Activated naive CD8-positive, alpha-beta T cell treated with anti-CD3 and anti-CD28 coated beads, Interleukin-2, amount 10 ng/mL, durations not matched to agents 7 days and 5 days (primary cell): ENCODE measurements at regions not wholly inside any gene's neighbourhood (a gene's known extent, or its start where the extent isn't known, plus 50 kb on each side); places are given as distances from the start of the nearest gene placed in this dataset.

ENCODE experiments used
- ATAC-seq: fragments of 150-1000 bp; cut with Tn5 transposase; one replicate; pipeline ENCODE4 v1.10.0; 2021; ENCODE audit warnings: low read depth, moderate library complexity
- POLR2A ChIA-PET: fragments of 350-600 bp; sonication (Branson Sonifier 250); formaldehyde crosslinking; loops from one replicate; lab custom pipeline; 2021; ENCODE audit warnings: antibody characterized with exemption; lab: Charles Lee
- DNase-seq: peaks from one replicate; pipeline ENCODE4 v3.0.0; 2021
- H3K27ac Mint-ChIP-seq: one replicate; pipeline ENCODE4 v1.8.0; 2022; ENCODE audit warnings: mild to moderate bottlenecking, mixed read lengths
- H3K27me3 Mint-ChIP-seq: one replicate; pipeline ENCODE4 v1.8.0; 2022; ENCODE audit warnings: mild to moderate bottlenecking, moderate library complexity, mixed read lengths
- H3K36me3 Mint-ChIP-seq: one replicate; pipeline ENCODE4 v1.8.0; 2021; ENCODE audit warnings: mild to moderate bottlenecking, mixed read lengths
- H3K4me1 Mint-ChIP-seq: one replicate; pipeline ENCODE4 v1.8.0; 2021; ENCODE audit warnings: mixed read lengths
- H3K4me3 Mint-ChIP-seq: one replicate; pipeline ENCODE4 v1.8.0; 2022; ENCODE audit warnings: mild to moderate bottlenecking, moderate library complexity, mixed read lengths
- H3K9me3 Mint-ChIP-seq: one replicate; pipeline ENCODE4 v1.8.0; 2021; ENCODE audit warnings: mixed read lengths

- POLR2A ChIA-PET, result no interaction called here
These were observed 257.6 kb downstream of the TTLL7 start for GRCh38 chr1:83741348-83741747.

GRCh38 chr1:83735526-83735925 is 263.4 kb downstream of the TTLL7 start:
- H3K4me3 Mint-ChIP-seq, result no peak overlapping the region
- DNase-seq (no peak), ATAC-seq (no peak)
- H3K36me3 Mint-ChIP-seq, result no peaks in the 10 kb centered on the region
- H3K4me1 Mint-ChIP-seq, result peaks cover 2% of the 10 kb centered on the region
- peaks cover 3% of the 10 kb centered on the region for H3K9me3 Mint-ChIP-seq
- no peaks in the 10 kb centered on the region for H3K27me3 Mint-ChIP-seq
- H3K27ac Mint-ChIP-seq, result no peak overlapping the region
- POLR2A ChIA-PET, result no interaction called here

More at GRCh38 chr1:83741348-83741747, 257.6 kb downstream of the TTLL7 start:
- no peaks in the 10 kb centered on the region for H3K36me3 Mint-ChIP-seq
- ATAC-seq (no peak), DNase-seq (no peak)
- no peak overlapping the region for H3K4me3 Mint-ChIP-seq
- H3K9me3 Mint-ChIP-seq, result peaks cover 2% of the 10 kb centered on the region
- H3K27ac Mint-ChIP-seq, result no peak overlapping the region
- H3K27me3 Mint-ChIP-seq, result no peaks in the 10 kb centered on the region
- H3K4me1 Mint-ChIP-seq, result no peaks in the 10 kb centered on the region

- H3K9me3 Mint-ChIP-seq, result peaks cover 1% of the 10 kb centered on the region
- no peak overlapping the region for H3K4me3 Mint-ChIP-seq
These were observed 264.5 kb downstream of the TTLL7 start for GRCh38 chr1:83734420-83734819.

GRCh38 chr1:83725735-83726360 is 273.1 kb downstream of the TTLL7 start:
- no peak overlapping the region for H3K27ac Mint-ChIP-seq
- DNase-seq (no peak), ATAC-seq (no peak)
- no peaks in the 10 kb centered on the region for H3K27me3 Mint-ChIP-seq
- H3K4me3 Mint-ChIP-seq, result no peak overlapping the region
- H3K9me3 Mint-ChIP-seq, result peaks cover 1% of the 10 kb centered on the region
- POLR2A ChIA-PET, result no interaction called here
- peaks cover 3% of the 10 kb centered on the region for H3K4me1 Mint-ChIP-seq
- no peaks in the 10 kb centered on the region for H3K36me3 Mint-ChIP-seq

More at GRCh38 chr1:83734420-83734819, 264.5 kb downstream of the TTLL7 start:
- no peak for DNase-seq
- no peak for ATAC-seq
- Mint-ChIP-seq H3K36me3 (no peaks in the 10 kb centered on the region), H3K27me3 (no peaks in the 10 kb centered on the region), H3K27ac (no peak overlapping the region), H3K4me1 (peaks cover 2% of the 10 kb centered on the region)
- POLR2A ChIA-PET, result no interaction called here

- H3K27me3 Mint-ChIP-seq, result no peaks in the 10 kb centered on the region
- H3K4me1 Mint-ChIP-seq, result no peaks in the 10 kb centered on the region
- no peak overlapping the region for H3K4me3 Mint-ChIP-seq
- DNase-seq, result no peak
- POLR2A ChIA-PET, result no interaction called here
- no peaks in the 10 kb centered on the region for H3K9me3 Mint-ChIP-seq
- ATAC-seq, result no peak
- H3K27ac Mint-ChIP-seq, result no peak overlapping the region
- H3K36me3 Mint-ChIP-seq, result no peaks in the 10 kb centered on the region
These were observed 280.6 kb downstream of the TTLL7 start for GRCh38 chr1:83718338-83718737.

- no peak for DNase-seq
- POLR2A ChIA-PET, result no interaction called here
- H3K27me3 Mint-ChIP-seq, result no peaks in the 10 kb centered on the region
- H3K4me1 Mint-ChIP-seq, result no peaks in the 10 kb centered on the region
- H3K9me3 Mint-ChIP-seq, result no peaks in the 10 kb centered on the region
- ATAC-seq, result no peak
- H3K4me3 Mint-ChIP-seq, result no peak overlapping the region
- no peaks in the 10 kb centered on the region for H3K36me3 Mint-ChIP-seq
- no peak overlapping the region for H3K27ac Mint-ChIP-seq
These were observed 281.1 kb downstream of the TTLL7 start for GRCh38 chr1:83717785-83718184.

- Mint-ChIP-seq H3K27ac (no peak overlapping the region), H3K9me3 (no peaks in the 10 kb centered on the region), H3K4me3 (no peak overlapping the region), H3K36me3 (no peaks in the 10 kb centered on the region), H3K27me3 (no peaks in the 10 kb centered on the region), H3K4me1 (no peaks in the 10 kb centered on the region)
- DNase-seq (no peak), ATAC-seq (no peak)
- POLR2A ChIA-PET, result no interaction called here
These were observed 282.3 kb downstream of the TTLL7 start for GRCh38 chr1:83716641-83717040.

- Mint-ChIP-seq H3K4me1 (no peaks in the 10 kb centered on the region), H3K4me3 (no peak overlapping the region)
These were observed 283.4 kb downstream of the TTLL7 start for GRCh38 chr1:83715550-83715949.

GRCh38 chr1:83709662-83710061 is 289.3 kb downstream of the TTLL7 start:
- H3K4me1 Mint-ChIP-seq, result no peaks in the 10 kb centered on the region
- no peaks in the 10 kb centered on the region for H3K9me3 Mint-ChIP-seq
- H3K27ac Mint-ChIP-seq, result no peak overlapping the region
- no peak for ATAC-seq
- no peak for DNase-seq
- H3K36me3 Mint-ChIP-seq, result no peaks in the 10 kb centered on the region
- POLR2A ChIA-PET, result no interaction called here
- H3K4me3 Mint-ChIP-seq, result no peak overlapping the region
- H3K27me3 Mint-ChIP-seq, result no peaks in the 10 kb centered on the region

More at GRCh38 chr1:83715550-83715949, 283.4 kb downstream of the TTLL7 start:
- ATAC-seq (no peak), DNase-seq (no peak)
- Mint-ChIP-seq H3K27me3 (no peaks in the 10 kb centered on the region), H3K9me3 (no peaks in the 10 kb centered on the region), H3K36me3 (no peaks in the 10 kb centered on the region), H3K27ac (no peak overlapping the region)
- POLR2A ChIA-PET, result no interaction called here

- POLR2A ChIA-PET, result no interaction called here
- no peak overlapping the region for H3K27ac Mint-ChIP-seq
- no peak for DNase-seq
- no peaks in the 10 kb centered on the region for H3K27me3 Mint-ChIP-seq
- no peak overlapping the region for H3K4me3 Mint-ChIP-seq
- no peaks in the 10 kb centered on the region for H3K9me3 Mint-ChIP-seq
- no peaks in the 10 kb centered on the region for H3K36me3 Mint-ChIP-seq
- no peak for ATAC-seq
- peaks cover 4% of the 10 kb centered on the region for H3K4me1 Mint-ChIP-seq
These were observed 292.5 kb downstream of the TTLL7 start for GRCh38 chr1:83706354-83706938.

- DNase-seq (no peak), ATAC-seq (no peak)
- Mint-ChIP-seq H3K36me3 (no peaks in the 10 kb centered on the region), H3K4me3 (no peak overlapping the region), H3K9me3 (no peaks in the 10 kb centered on the region), H3K27ac (no peak overlapping the region), H3K27me3 (no peaks in the 10 kb centered on the region), H3K4me1 (peaks cover 5% of the 10 kb centered on the region)
- POLR2A ChIA-PET, result no interaction called here
These were observed 293.8 kb downstream of the TTLL7 start for GRCh38 chr1:83705091-83705490.

GRCh38 chr1:83704350-83704749 is 294.6 kb downstream of the TTLL7 start:
- POLR2A ChIA-PET, result no interaction called here
- no peak for DNase-seq
- Mint-ChIP-seq H3K36me3 (peaks cover under 1% of the 10 kb centered on the region), H3K27me3 (no peaks in the 10 kb centered on the region), H3K27ac (no peak overlapping the region), H3K4me3 (no peak overlapping the region), H3K9me3 (no peaks in the 10 kb centered on the region), H3K4me1 (peaks cover 5% of the 10 kb centered on the region)
- no peak for ATAC-seq

- H3K9me3 Mint-ChIP-seq, result peaks cover 2% of the 10 kb centered on the region
- H3K27me3 Mint-ChIP-seq, result no peaks in the 10 kb centered on the region
- ATAC-seq, result no peak
- peaks cover 5% of the 10 kb centered on the region for H3K4me1 Mint-ChIP-seq
- H3K4me3 Mint-ChIP-seq, result no peak overlapping the region
- no peak overlapping the region for H3K27ac Mint-ChIP-seq
- POLR2A ChIA-PET, result no interaction called here
- no peak for DNase-seq
- peaks cover 2% of the 10 kb centered on the region for H3K36me3 Mint-ChIP-seq
These were observed 296.6 kb downstream of the TTLL7 start for GRCh38 chr1:83702356-83702755.

GRCh38 chr1:83701355-83701754 is 297.6 kb downstream of the TTLL7 start:
- DNase-seq, result no peak
- peak; percentile 58 for ATAC-seq
- Mint-ChIP-seq H3K27ac (no peak overlapping the region), H3K27me3 (no peaks in the 10 kb centered on the region), H3K4me3 (no peak overlapping the region), H3K36me3 (peaks cover 2% of the 10 kb centered on the region), H3K9me3 (peaks cover 2% of the 10 kb centered on the region), H3K4me1 (peaks cover 5% of the 10 kb centered on the region)
- POLR2A ChIA-PET, result no interaction called here
